HG03571 (cell line): ENCODE measurements at regions not wholly inside any gene's neighbourhood (a gene's known extent, or its start where the extent isn't known, plus 50 kb on each side); places are given as distances from the start of the nearest gene placed in this dataset.
"Not testable (repeated sequence)": the region's sequence is repeated elsewhere in the genome, so short reads cannot be mapped to it uniquely, and the experiment has no call there.

ENCODE experiments used
- ATAC-seq: cut with Tn5 transposase; IDR thresholded peaks from one replicate; pipeline ENCODE4 v1.9.1; 2021; ENCODE audit not compliant: unreplicated experiment

GRCh38 chr6:15184441-15184861 is 61.4 kb upstream of the JARID2 start:
- ATAC-seq = no peak

- not testable (repeated sequence) for ATAC-seq
Measured at GRCh38 chr6:15185111-15185510, 60.8 kb upstream of the JARID2 start.

- not testable (repeated sequence) for ATAC-seq
Measured at GRCh38 chr6:15193451-15193850, 52.4 kb upstream of the JARID2 start.

GRCh38 chr6:15194453-15194852 is 51.4 kb upstream of the JARID2 start:
- no peak for ATAC-seq
